IPS-15b (cell line): ENCODE measurements at regions not wholly inside any gene's neighbourhood (a gene's known extent, or its start where the extent isn't known, plus 50 kb on each side); places are given as distances from the start of the nearest gene placed in this dataset.

ENCODE experiments used
- H3K27me3 ChIP-seq: one replicate; pipeline ENCODE4 v1.6.1; 2013; ENCODE audit warnings: low read length; ENCODE audit not compliant: control insufficient read depth, insufficient read depth
- H3K36me3 ChIP-seq: one replicate; pipeline ENCODE4 v1.6.1; 2013; ENCODE audit warnings: low read length; ENCODE audit not compliant: control insufficient read depth, insufficient read depth
- H3K4me1 ChIP-seq: one replicate; pipeline ENCODE4 v1.6.1; 2013; ENCODE audit warnings: mild to moderate bottlenecking, low read length; ENCODE audit not compliant: control insufficient read depth, insufficient read depth
- H3K4me3 ChIP-seq: one replicate; pipeline ENCODE4 v1.5.1; 2013; ENCODE audit warnings: low read depth, low read length
- H3K9ac ChIP-seq: one replicate; pipeline ENCODE4 v1.6.1; 2013; ENCODE audit warnings: low read depth, mild to moderate bottlenecking, low read length
- H3K9me3 ChIP-seq: one replicate; pipeline ENCODE4 v1.6.1; 2013; ENCODE audit warnings: mild to moderate bottlenecking, low read length; ENCODE audit not compliant: control insufficient read depth, insufficient read depth

GRCh38 chr10:121690152-121690848, 92.1 kb upstream of the FGFR2 start:
- Histone ChIP-seq H3K9ac (no peak overlapping the region), H3K27me3 (no peaks in the 10 kb centered on the region), H3K9me3 (no peaks in the 10 kb centered on the region), H3K36me3 (no peaks in the 10 kb centered on the region), H3K4me1 (peaks cover 4% of the 10 kb centered on the region), H3K4me3 (no peak overlapping the region)

GRCh38 chr10:121687095-121687813, 89.0 kb upstream of the FGFR2 start:
- H3K9me3 ChIP-seq, result no peaks in the 10 kb centered on the region
- no peak overlapping the region for H3K9ac ChIP-seq
- H3K4me3 ChIP-seq, result no peak overlapping the region
- no peaks in the 10 kb centered on the region for H3K27me3 ChIP-seq
- peaks cover 4% of the 10 kb centered on the region for H3K4me1 ChIP-seq
- H3K36me3 ChIP-seq, result no peaks in the 10 kb centered on the region

GRCh38 chr10:121684276-121684675, 86.0 kb upstream of the FGFR2 start:
- no peaks in the 10 kb centered on the region for H3K27me3 ChIP-seq
- no peaks in the 10 kb centered on the region for H3K4me1 ChIP-seq
- no peaks in the 10 kb centered on the region for H3K9me3 ChIP-seq
- no peak overlapping the region for H3K4me3 ChIP-seq
- no peaks in the 10 kb centered on the region for H3K36me3 ChIP-seq
- H3K9ac ChIP-seq, result no peak overlapping the region

- H3K9me3 ChIP-seq, result no peaks in the 10 kb centered on the region
- no peaks in the 10 kb centered on the region for H3K4me1 ChIP-seq
- H3K36me3 ChIP-seq, result no peaks in the 10 kb centered on the region
- no peak overlapping the region for H3K4me3 ChIP-seq
- no peaks in the 10 kb centered on the region for H3K27me3 ChIP-seq
- H3K9ac ChIP-seq, result no peak overlapping the region
Measured at GRCh38 chr10:121683816-121684215, 85.6 kb upstream of the FGFR2 start.

- H3K27me3 ChIP-seq, result no peaks in the 10 kb centered on the region
- no peak overlapping the region for H3K9ac ChIP-seq
- H3K4me3 ChIP-seq, result no peak overlapping the region
- H3K4me1 ChIP-seq, result no peaks in the 10 kb centered on the region
- peaks cover 2% of the 10 kb centered on the region for H3K9me3 ChIP-seq
- H3K36me3 ChIP-seq, result no peaks in the 10 kb centered on the region
Measured at GRCh38 chr10:121683366-121683765, 85.1 kb upstream of the FGFR2 start.

GRCh38 chr10:121681997-121682687, 83.9 kb upstream of the FGFR2 start:
- Histone ChIP-seq H3K9ac (no peak overlapping the region), H3K4me3 (no peak overlapping the region), H3K36me3 (no peaks in the 10 kb centered on the region), H3K27me3 (no peaks in the 10 kb centered on the region), H3K9me3 (peaks cover 3% of the 10 kb centered on the region), H3K4me1 (no peaks in the 10 kb centered on the region)

GRCh38 chr10:121680879-121681655, 82.8 kb upstream of the FGFR2 start:
- Histone ChIP-seq H3K4me1 (no peaks in the 10 kb centered on the region), H3K9me3 (peaks cover 3% of the 10 kb centered on the region), H3K36me3 (no peaks in the 10 kb centered on the region), H3K4me3 (no peak overlapping the region), H3K27me3 (no peaks in the 10 kb centered on the region), H3K9ac (no peak overlapping the region)

- Histone ChIP-seq H3K9ac (no peak overlapping the region), H3K4me3 (no peak overlapping the region), H3K4me1 (no peaks in the 10 kb centered on the region), H3K9me3 (peaks cover 6% of the 10 kb centered on the region), H3K36me3 (no peaks in the 10 kb centered on the region), H3K27me3 (no peaks in the 10 kb centered on the region)
Measured at GRCh38 chr10:121679916-121680315, 81.7 kb upstream of the FGFR2 start.

GRCh38 chr10:121678631-121679174, 80.5 kb upstream of the FGFR2 start:
- H3K27me3 ChIP-seq, result no peaks in the 10 kb centered on the region

GRCh38 chr10:121677880-121678279, 79.6 kb upstream of the FGFR2 start:
- Histone ChIP-seq H3K9ac (no peak overlapping the region), H3K27me3 (no peaks in the 10 kb centered on the region), H3K36me3 (peaks cover 2% of the 10 kb centered on the region), H3K4me1 (no peaks in the 10 kb centered on the region), H3K9me3 (peaks cover 8% of the 10 kb centered on the region), H3K4me3 (no peak overlapping the region)

More at GRCh38 chr10:121678631-121679174, 80.5 kb upstream of the FGFR2 start:
- peaks cover 2% of the 10 kb centered on the region for H3K36me3 ChIP-seq
- peaks cover 8% of the 10 kb centered on the region for H3K9me3 ChIP-seq
- no peak overlapping the region for H3K9ac ChIP-seq
- no peak overlapping the region for H3K4me3 ChIP-seq
- no peaks in the 10 kb centered on the region for H3K4me1 ChIP-seq

- Histone ChIP-seq H3K27me3 (no peaks in the 10 kb centered on the region), H3K4me1 (no peaks in the 10 kb centered on the region), H3K9ac (no peak overlapping the region), H3K9me3 (peaks cover 8% of the 10 kb centered on the region), H3K4me3 (no peak overlapping the region), H3K36me3 (peaks cover 2% of the 10 kb centered on the region)
Measured at GRCh38 chr10:121675344-121675743, 77.1 kb upstream of the FGFR2 start.
